Limb (tissue), 2 donors: ENCODE measurements at regions not wholly inside any gene's neighbourhood (a gene's known extent, or its start where the extent isn't known, plus 50 kb on each side); places are given as distances from the start of the nearest gene placed in this dataset.

Source experiments
- DNase-seq, 2 donors: peaks; one replicate each; pipeline ENCODE4 v3.0.0-alpha.2; 2016; ENCODE audit errors: extremely low spot score in 2 of 2

DNA sequence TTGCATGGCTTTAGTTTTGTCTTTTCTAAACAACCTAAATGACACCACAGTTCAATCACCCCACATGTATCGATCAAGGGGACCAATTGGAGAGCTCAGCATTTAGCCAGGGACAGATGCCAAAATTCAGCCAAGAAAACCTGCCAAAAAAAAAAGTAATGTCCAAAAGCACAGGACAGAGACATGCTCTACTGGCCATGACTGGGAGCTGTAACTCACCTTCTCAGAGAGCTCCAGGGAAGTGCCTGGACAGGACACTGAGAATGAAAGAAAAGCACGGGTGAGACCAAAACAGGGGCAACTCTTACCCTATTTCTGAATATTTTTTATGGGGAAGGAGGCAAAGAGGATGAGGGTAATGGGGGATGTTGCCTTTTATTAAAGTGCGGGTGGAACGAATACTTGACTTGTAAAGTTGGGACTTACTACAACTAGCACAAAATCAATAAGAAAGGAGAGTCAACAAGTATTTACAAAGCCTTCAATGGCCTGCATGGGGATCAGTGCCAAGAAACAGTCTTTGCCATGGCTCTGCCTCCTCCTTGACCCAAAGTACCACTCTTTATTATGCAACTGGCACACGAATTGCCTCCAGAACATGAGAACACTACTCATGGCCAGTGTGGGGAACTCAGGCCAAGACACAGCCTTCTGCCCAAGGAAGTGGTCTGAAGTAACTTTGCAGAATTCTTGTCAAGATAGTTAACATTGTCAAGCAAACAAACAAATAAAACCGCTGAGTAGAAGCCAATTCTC is 72.9 kb upstream of the HK2 start:
- no peak for DNase-seq

DNA sequence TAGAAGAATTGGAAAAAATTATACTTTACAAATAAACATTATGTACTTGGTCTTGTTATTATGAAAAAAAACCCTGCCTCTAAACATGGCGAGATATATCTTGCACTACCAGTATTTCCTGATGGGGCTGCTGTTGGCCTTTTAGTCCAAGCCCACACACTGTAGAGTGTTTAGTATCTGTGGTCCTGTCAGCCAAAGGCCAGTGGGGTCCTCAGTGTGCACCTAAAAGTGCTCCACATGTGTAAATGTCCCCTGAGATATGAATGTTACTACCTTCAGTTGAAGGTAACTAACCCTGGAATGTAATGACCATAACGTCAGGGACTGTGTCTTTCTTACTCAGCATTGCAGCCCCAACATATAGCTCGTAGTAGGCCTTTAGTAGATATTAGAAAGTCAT is 71.1 kb upstream of the HK2 start:
- no peak for DNase-seq

DNA sequence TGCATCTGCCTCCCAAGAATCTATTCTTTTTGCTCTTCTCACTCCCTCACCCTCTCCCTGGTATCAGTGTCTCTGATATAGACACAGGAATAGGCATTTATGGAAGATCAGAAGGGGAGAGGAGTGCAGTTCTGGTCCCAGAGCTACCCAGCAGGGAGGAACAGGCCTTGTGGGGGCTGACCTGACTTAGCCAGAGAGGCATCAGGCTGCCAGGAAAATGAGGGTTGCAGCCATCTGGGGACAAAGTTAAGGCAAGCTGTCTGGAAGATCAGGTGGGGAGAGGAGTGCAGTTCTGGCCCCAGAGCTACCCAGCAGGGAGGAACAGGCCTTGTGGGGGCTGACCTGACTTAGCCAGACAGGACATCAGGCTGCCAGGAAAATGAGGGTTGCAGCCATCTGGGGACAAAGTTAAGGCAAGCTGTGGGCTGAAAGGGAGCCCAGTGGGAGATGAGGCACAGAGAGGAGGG is 69.9 kb upstream of the HK2 start:
- DNase-seq, result no peak

DNA sequence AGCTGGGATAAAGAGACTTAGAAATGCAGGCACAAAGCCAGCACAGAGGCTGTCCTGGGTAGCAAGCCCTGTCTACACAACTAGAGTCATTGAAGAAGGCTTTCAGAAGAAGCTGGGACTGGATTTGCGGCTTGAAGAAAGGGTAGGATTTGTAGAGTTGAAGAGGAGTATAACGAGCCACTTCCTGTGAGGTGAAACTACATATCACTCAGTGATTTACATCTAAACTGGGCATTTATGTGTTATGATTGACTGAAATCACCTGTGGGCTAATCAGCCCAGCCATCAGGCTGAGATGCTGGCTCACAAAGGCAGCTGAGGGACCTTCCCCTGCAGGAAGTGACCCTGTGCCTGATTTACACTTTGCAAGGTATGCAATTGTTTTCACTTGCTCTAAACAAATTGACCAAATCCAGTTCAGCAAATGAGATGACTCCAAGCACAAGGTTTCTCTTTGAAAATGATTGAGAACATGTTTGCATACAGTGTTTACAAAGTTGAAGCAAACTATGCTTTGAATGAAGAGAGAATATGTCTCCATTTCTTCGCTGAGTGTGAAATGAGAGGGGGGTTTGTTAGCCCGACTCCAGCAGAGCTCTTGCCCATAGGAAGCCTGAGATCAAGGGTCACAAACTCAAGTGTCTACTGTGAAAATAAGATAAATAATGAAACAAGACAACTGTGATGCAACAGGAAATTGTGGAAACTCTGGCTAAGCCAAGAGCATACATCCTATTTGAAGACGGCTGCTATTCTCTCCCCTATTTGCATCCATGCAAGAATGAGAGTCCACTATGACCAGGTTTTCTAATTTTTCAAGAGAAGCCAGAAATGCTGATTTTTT is 69.3 kb upstream of the HK2 start:
- DNase-seq, result no peak

DNA sequence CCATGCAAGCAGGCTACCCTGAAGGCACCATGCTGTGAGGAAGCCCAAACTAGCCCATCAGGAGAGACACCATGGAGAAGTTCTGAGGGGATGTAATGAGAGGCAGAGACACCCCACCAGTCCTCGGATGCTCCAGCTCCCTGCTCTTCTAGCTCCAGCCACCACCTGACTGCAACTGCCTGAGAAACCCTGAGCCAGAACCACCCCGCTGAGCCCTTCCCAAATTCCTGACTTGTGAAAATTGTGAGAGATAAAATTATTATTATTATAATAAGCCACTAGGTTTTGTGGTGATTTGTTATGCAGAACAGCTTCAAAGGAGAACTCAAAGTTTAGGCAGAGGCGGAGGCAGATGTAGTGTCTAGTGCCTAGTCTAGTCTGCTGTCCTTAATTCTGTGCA is 67.1 kb upstream of the HK2 start:
- no peak for DNase-seq

DNA sequence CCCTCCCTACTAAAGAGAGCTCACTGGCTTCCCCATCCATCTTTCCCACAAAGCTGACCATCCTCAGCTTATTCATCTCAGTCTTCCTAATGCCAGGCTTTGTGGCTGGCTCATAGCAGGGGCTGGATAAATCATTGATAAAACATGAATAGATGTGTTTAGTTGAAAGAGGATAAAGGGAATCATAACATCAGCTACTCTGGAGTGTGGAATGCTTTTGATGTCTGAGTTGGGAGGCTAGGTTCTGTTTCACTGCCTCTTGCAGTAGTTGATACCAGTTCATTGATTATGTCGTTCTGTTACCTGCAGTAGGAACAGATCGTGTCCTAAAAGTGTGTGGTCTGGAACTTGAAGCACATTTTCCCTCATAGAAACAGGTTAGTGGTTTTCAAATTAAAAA is 66.3 kb upstream of the HK2 start:
- DNase-seq, result no peak

DNA sequence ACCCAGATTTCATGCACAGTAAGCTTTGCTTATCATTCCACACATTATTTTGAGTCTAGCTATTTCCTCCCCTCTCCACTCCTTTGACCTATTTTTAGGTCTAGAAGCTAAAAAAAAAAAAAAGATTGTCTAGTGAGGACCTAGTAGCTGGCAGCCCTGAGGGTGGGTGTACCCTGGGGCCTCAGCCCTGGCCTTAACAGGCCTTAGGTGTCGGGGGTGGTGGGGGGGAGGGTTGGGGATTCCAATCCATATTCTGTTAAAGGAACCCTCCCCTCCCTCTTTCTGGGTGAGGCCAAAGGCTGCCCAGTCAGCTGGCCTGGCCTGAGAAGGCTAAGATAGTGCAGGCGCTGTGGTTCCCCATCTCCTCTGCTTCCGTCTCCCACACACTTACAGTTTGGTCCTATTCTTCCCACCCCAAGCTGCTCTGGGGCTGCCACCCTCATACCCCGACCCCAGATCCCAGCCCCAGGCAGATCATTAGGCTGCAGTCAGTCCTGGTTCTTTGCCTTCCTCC is 65.5 kb upstream of the HK2 start:
- DNase-seq, result no peak

DNA sequence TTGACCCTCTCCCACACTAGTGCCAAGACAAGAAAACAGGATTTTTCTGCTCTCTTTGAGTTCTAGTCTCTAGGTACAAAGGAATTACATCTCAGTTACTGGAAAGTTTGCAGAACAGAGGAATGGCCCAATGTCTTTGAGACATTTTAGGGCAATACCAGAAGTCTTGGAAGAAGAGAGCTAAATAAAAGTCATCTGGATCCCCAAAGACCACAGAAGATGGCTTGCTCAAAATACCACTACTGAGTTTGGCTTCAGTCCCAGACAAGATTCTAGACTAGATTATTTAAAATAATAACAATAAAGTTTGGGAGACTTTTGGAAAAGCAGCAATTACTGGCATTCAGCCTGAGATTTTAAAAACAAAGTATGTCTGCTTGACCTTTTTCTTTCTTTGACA is 61.9 kb upstream of the HK2 start:
- DNase-seq, result peak in 1 of 2 donors; percentile 36

DNA sequence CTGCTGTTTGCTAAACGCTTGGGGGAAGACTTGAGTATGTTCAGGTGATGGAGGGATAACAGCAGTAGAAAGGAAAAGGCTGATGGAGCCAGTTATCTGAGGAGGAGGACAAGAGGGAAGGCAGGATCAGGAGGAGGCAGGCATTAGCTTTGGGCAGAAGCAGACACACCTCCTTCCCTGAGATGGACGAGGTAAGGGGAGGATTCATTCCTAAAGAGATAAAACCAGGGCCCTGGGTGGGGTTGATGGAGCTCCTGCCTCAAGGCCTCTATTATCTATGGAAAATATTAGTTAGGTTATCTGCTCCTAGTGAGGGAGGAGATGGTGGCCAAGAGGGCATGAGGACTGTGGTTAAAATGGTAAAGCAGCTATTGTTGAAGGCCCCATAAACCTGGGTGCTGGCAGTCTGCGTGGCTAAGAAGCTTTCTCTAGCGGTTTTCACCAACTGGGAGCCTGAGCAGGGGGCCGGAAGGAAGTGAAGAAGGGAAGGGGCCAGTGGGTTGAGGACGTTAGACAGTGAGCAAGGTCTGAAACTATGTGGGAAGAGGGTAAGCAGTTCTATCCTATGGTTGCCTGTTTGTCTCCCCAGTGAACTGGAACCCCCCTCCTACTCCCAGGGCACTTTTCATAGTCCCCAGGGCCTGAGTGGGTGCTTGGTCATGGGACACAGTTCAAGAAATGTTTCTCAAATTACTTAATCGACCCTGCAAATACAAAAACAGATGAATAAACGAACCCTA is 56.6 kb upstream of the HK2 start:
- no peak for DNase-seq

DNA sequence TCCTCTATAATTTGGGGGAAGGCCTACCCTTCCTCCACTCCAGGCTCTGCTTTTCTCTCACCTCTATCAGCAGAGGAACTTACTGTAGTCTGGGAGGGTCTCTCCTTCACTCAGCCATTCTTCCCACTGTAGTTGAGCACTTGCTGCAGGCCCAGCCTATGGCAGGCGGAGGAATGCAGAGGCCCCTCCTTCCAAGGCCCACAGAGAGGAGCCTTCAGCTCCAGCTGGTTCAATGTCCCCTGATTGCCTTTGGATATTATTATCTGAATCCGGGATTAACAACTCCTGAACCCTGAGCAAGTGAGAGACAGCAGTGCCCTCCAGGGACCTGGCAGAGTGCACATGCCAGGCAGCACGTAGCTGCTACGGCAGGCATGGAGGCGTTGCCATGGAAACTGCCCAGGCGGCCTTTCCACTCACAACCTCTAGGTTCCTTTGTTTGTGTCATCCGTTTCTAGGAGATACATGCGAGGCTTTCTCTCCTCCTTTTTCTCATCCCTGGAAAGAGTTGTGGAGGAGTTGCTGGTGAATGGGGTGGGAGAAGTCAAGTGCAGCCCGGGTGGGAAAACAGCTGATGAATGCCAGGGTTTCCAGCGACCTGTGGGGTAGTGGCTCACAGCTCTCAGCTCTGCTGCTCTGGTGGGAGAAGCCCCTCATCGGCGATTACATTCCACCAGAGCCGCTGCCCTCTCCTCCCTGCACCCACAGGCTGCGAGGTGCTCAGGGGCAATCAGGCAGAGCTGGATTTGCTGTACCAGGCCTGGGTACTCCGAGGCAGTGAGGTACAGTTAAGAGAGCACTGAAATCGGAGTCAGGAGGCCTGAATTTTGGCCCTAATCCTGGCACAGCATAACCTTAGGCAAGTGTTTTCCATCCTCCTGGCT is 55.3 kb upstream of the HK2 start:
- DNase-seq, result peak; percentile 25 to 79

DNA sequence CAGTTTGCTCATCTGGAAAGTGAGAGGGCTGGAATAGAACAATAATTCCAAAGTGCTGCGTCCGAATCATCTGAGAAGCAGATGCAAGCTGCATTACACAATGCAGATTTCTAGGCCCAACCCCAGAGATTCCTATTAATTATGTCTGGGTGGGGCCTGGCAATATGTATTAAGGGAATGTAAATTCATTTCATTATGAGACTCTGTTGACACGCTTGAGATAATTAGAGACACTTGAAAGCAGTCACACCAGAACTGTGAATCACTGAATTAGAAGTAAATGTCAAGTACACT is 54.7 kb upstream of the HK2 start:
- no peak for DNase-seq

DNA sequence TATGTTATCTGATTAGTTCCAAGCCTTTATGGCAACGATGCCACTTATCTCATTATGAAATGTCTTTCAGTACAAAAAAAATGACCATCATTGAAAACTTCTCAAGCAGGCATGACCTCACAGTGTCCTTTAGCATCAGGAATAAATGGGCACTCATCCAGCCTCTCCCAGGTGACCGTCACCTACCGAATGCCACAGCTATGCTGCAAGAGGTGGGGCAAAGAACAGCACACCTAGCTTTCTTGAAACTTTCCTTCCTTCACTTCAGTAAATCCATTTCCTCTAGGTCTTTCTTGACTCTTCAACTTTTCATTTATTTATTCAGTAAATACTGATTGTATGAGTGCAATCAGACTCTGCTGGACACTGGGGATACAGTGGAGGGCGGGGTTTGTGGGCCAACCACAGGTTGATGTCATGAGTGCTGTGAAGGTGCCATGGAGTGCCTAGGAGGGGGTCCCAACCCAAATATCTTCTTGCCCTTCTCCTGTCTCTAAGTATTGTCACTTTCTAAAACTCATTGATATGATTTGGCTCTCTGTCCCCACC is 54.3 kb upstream of the HK2 start:
- no peak for DNase-seq
